Esophagus squamous epithelium (tissue), 4 donors: ENCODE measurements at regions not wholly inside any gene's neighbourhood (a gene's known extent, or its start where the extent isn't known, plus 50 kb on each side); places are given as distances from the start of the nearest gene placed in this dataset.

Source experiments
- CTCF ChIP-seq, 6 experiments: fragments of 450-650 bp in 4 of 6; fragments of 200-600 bp in 2 of 6; sonication (generic) in 2 of 6; IDR thresholded peaks; one replicate each; pipeline ENCODE4 v1.5.1; 2016 to 2019; ENCODE audit warnings: antibody characterized with exemption in 6 of 6, mild to moderate bottlenecking in 4 of 6, moderate library complexity in 4 of 6
- POLR2A ChIP-seq, 4 donors: fragments of 450-650 bp; IDR thresholded peaks; one replicate each; pipeline ENCODE4 v1.6.1; 2017; ENCODE audit warnings: antibody characterized with exemption in 4 of 4, mild to moderate bottlenecking in 4 of 4, moderate library complexity in 3 of 4

- TF ChIP-seq CTCF (IDR thresholded peaks at IDR 0.05), result no peak
- no peak for TF ChIP-seq POLR2A (IDR thresholded peaks at IDR 0.05)
Measured at GRCh38 chr10:52517012-52517411, 202.9 kb downstream of the DKK1 start.
